ENCODE measurements at regions not wholly inside any gene's neighbourhood (a gene's known extent, or its start where the extent isn't known, plus 50 kb on each side); places are given as distances from the start of the nearest gene placed in this dataset.
A peak's percentile ranks its signal among the peaks of the same experiment; 100 is the strongest.

DNA sequence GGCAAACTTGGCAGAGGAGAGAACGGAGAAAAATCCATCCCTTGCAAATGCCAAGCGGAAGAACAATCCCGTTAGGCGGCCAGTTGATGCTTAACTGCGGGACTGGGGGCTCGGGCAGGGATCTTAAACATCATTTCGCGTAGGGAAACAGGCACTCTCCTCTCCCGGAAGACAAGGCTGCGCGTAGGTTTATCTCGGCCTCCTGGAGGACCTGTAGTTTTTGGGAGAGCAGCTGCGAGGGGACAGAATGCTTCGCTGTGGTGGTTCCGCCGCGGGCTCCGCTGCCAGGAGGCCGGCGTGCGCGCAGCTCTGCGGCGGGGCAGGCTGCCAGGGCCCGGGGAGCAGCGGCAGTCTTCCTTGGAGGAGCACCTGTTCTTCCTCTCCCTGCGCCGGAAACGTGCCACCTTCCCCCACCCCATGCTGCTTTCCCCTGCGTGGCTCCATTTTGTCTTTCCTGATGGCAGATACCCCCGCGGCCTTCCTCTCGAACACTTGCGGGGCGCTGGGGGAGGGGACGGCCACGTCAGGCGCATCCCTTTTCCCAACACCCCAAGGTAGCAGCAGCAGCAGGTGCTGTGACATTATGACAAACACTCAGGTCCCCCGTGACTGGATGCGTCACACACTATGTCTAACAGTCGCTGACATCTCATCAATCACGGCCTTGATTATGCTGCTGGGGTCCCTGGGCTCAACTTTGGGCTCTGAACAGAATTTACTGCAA lies 230.7 kb upstream of the BTBD3 start:
- Histone ChIP-seq H3K9me3 (ENCODE audit: control insufficient read depth, insufficient read depth, low read length) (no peaks in the 10 kb centered on the region), H3K27ac (ENCODE audit: low read depth, low read length) (peak overlapping the region; percentile 57), H3K27me3 (ENCODE audit: control insufficient read depth, insufficient read depth, low read length) (no peaks in the 10 kb centered on the region), H3K4me3 (ENCODE audit: low read depth, low read length) (peak overlapping the region; percentile 47), H3K36me3 (ENCODE audit: control insufficient read depth, insufficient read depth, low read length) (no peaks in the 10 kb centered on the region), H3K4me1 (ENCODE audit: control insufficient read depth, insufficient read depth, low read length) (peaks cover 13% of the 10 kb centered on the region)
- 2% methylated on average over 40 of the region's 42 CpGs for WGBS (ENCODE audit: insufficient coverage)
- peak in 5 of 6 donors; percentile 35 to 90 (median 52) for DNase-seq (ENCODE audit: low read depth in 4 of 6, low spot score in 6 of 6)

DNA sequence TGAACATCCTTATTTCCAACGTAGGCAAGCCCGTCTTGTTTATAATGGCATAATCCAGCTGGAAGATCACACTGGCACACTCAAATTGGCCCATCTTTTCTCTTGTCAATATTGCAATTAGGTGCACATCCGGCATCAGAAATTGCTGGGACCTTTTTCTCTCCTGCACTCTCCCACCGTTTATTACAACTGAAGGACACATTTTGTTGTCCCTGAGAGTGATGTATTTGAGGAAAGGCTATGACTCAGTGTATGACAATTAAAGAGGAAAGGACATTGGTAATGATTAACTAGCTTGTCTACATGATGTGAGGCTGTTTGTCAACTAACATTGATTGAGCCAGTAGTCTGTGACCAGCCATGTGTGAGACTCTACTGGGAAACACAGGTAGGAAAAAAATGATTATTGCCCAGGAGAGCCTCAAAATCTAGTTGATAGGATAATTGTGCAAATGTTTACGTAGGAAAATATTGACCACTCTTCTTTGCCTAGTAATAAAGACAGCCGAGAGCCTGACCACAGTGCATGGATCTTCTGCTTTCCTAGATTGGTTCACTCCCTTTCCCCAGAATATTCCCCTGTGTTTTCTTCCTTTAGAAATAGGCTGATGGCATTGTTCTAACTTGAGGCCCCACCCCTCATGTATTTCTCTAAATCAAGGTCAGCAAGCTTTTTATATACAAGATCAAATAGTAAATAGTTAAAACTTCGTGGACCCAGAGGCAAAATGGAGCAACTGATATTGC lies 230.0 kb upstream of the BTBD3 start:
- no peaks in the 10 kb centered on the region for H3K36me3 ChIP-seq (ENCODE audit: control insufficient read depth, insufficient read depth, low read length)
- peak in 1 of 6 donors; percentile 7 for DNase-seq (ENCODE audit: low read depth in 4 of 6, low spot score in 6 of 6)
- H3K27me3 ChIP-seq (ENCODE audit: control insufficient read depth, insufficient read depth, low read length): no peaks in the 10 kb centered on the region
- 54% methylated on average over 3 of the region's 7 CpGs for WGBS (ENCODE audit: insufficient coverage)
- peak overlapping the region; percentile 57 for H3K27ac ChIP-seq (ENCODE audit: low read depth, low read length)
- peak overlapping the region; percentile 47 for H3K4me3 ChIP-seq (ENCODE audit: low read depth, low read length)
- H3K4me1 ChIP-seq (ENCODE audit: control insufficient read depth, insufficient read depth, low read length): peaks cover 13% of the 10 kb centered on the region
- no peaks in the 10 kb centered on the region for H3K9me3 ChIP-seq (ENCODE audit: control insufficient read depth, insufficient read depth, low read length)

DNA sequence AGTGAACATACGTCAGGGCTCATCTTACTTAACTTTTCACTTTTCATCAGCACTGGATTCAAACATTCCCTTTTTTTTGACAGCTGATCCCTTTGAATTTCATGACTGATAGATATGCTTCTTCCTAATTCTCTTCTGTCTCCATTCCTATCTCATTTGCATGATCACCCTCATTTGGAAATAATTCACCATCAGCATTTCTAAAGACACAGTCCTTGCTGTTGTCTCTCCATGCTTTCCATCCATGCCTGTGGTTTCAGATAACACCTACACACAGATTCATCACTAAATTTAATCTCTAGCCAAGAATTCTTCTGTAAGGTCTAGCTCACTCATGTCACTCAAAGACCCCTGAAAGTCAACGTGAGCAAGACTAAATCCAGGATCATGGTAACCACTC lies 228.4 kb upstream of the BTBD3 start:
- no peak for DNase-seq (ENCODE audit: low read depth in 4 of 6, low spot score in 6 of 6)
- no peak overlapping the region for H3K27ac ChIP-seq (ENCODE audit: low read depth, low read length)
- H3K4me3 ChIP-seq (ENCODE audit: low read depth, low read length): no peak overlapping the region
- WGBS (ENCODE audit: insufficient coverage): 87% methylated on average over 2 of the region's 2 CpGs
- H3K27me3 ChIP-seq (ENCODE audit: control insufficient read depth, insufficient read depth, low read length): no peaks in the 10 kb centered on the region
- H3K9me3 ChIP-seq (ENCODE audit: control insufficient read depth, insufficient read depth, low read length): no peaks in the 10 kb centered on the region
- peaks cover 13% of the 10 kb centered on the region for H3K4me1 ChIP-seq (ENCODE audit: control insufficient read depth, insufficient read depth, low read length)
- H3K36me3 ChIP-seq (ENCODE audit: control insufficient read depth, insufficient read depth, low read length): no peaks in the 10 kb centered on the region

DNA sequence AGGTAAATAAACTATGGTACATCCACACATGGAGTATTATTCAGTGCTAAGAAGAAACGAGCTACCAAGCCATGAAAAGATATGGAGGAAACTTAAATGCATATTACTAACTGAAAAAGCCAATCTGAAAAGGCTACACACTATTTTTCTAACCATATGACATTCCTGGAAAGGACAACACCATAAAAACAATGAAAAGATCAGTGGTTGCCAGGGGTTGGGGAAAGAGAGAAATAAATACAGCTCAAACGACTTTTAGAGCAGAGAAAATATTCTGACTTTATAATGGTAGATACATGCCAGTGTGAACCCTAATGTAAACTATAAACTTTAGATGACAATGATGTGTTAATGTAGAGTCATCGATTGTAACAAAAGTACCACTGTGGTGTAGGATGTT lies 225.9 kb upstream of the BTBD3 start:
- Histone ChIP-seq H3K4me1 (ENCODE audit: control insufficient read depth, insufficient read depth, low read length) (peaks cover 7% of the 10 kb centered on the region), H3K4me3 (ENCODE audit: low read depth, low read length) (no peak overlapping the region), H3K27me3 (ENCODE audit: control insufficient read depth, insufficient read depth, low read length) (no peaks in the 10 kb centered on the region), H3K9me3 (ENCODE audit: control insufficient read depth, insufficient read depth, low read length) (no peaks in the 10 kb centered on the region), H3K27ac (ENCODE audit: low read depth, low read length) (no peak overlapping the region), H3K36me3 (ENCODE audit: control insufficient read depth, insufficient read depth, low read length) (no peaks in the 10 kb centered on the region)
- no peak for DNase-seq (ENCODE audit: low read depth in 4 of 6, low spot score in 6 of 6)
- 100% methylated on average over 1 of the region's 3 CpGs for WGBS (ENCODE audit: insufficient coverage)

DNA sequence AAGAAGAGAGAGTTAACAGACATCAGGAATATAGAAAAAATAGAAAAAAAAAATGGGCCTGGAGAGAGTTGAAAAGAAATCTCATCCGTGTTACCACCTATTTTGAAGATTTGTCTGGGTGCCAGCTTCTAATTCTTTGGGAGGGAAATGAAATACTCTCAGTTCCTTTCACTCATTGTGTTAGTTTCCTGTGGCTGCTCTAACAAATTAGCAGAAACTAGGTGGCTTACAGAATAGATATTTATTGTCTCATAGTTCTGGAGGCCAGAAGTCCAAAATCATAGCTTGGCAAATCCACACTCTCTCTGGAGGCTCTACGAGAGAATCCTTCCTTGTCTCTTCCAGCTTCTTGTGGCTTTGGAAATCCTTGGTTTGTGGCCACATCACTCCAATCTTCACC lies 225.1 kb upstream of the BTBD3 start:
- Histone ChIP-seq H3K9me3 (ENCODE audit: control insufficient read depth, insufficient read depth, low read length) (no peaks in the 10 kb centered on the region), H3K4me3 (ENCODE audit: low read depth, low read length) (no peak overlapping the region), H3K27ac (ENCODE audit: low read depth, low read length) (no peak overlapping the region), H3K4me1 (ENCODE audit: control insufficient read depth, insufficient read depth, low read length) (no peaks in the 10 kb centered on the region), H3K27me3 (ENCODE audit: control insufficient read depth, insufficient read depth, low read length) (no peaks in the 10 kb centered on the region), H3K36me3 (ENCODE audit: control insufficient read depth, insufficient read depth, low read length) (no peaks in the 10 kb centered on the region)
- 89% methylated on average over 1 of the region's 2 CpGs for WGBS (ENCODE audit: insufficient coverage)
- no peak for DNase-seq (ENCODE audit: low read depth in 4 of 6, low spot score in 6 of 6)

DNA sequence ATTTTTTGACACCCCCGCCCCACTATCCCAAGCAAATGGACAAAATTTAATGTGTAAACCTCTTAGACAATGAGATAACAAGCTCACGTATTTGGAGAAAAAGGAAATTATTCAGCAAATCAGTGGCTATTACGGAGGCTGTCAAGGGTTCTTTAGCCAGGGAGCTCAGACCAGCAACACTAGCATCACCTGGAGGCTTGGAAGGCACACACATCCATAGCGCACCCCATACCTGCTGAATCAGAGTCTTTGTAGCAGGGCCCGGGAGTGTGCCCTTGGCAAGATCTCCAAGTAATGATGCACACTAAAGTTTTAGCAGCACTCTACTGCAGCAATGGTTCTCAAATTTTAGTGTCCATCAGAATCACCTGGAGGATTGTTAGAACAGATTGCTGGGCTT lies 223.2 kb upstream of the BTBD3 start:
- H3K4me1 ChIP-seq (ENCODE audit: control insufficient read depth, insufficient read depth, low read length): no peaks in the 10 kb centered on the region
- no peak for DNase-seq (ENCODE audit: low read depth in 4 of 6, low spot score in 6 of 6)
- WGBS (ENCODE audit: insufficient coverage): 94% methylated on average over 4 of the region's 5 CpGs
- H3K9me3 ChIP-seq (ENCODE audit: control insufficient read depth, insufficient read depth, low read length): no peaks in the 10 kb centered on the region
- H3K27me3 ChIP-seq (ENCODE audit: control insufficient read depth, insufficient read depth, low read length): no peaks in the 10 kb centered on the region
- H3K36me3 ChIP-seq (ENCODE audit: control insufficient read depth, insufficient read depth, low read length): no peaks in the 10 kb centered on the region
- H3K4me3 ChIP-seq (ENCODE audit: low read depth, low read length): no peak overlapping the region
- no peak overlapping the region for H3K27ac ChIP-seq (ENCODE audit: low read depth, low read length)

DNA sequence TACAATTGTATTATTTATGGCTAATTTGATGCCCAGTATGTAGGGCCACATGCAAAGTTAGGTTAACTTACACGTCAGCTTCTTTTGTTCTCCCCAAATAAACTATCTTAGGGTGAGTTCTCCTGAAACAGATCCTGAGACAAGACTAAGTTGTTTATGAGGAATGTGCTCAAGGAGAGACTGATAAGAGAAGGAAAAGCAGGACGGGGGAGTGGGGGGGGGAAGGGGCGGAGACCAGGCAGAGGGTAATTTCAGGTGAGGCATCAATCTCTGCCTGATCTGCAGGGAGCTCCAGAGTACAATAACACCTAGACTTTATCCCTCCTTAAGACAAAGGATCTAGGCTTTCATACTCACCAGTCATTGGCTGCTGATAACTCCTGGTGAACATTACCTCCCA lies 220.6 kb upstream of the BTBD3 start:
- no peak for DNase-seq (ENCODE audit: low read depth in 4 of 6, low spot score in 6 of 6)
- no peaks in the 10 kb centered on the region for H3K4me1 ChIP-seq (ENCODE audit: control insufficient read depth, insufficient read depth, low read length)
- H3K36me3 ChIP-seq (ENCODE audit: control insufficient read depth, insufficient read depth, low read length): no peaks in the 10 kb centered on the region
- H3K27ac ChIP-seq (ENCODE audit: low read depth, low read length): no peak overlapping the region
- H3K27me3 ChIP-seq (ENCODE audit: control insufficient read depth, insufficient read depth, low read length): no peaks in the 10 kb centered on the region
- H3K4me3 ChIP-seq (ENCODE audit: low read depth, low read length): no peak overlapping the region
- no peaks in the 10 kb centered on the region for H3K9me3 ChIP-seq (ENCODE audit: control insufficient read depth, insufficient read depth, low read length)
- WGBS (ENCODE audit: insufficient coverage): no CpG with 5 or more reads among the region's 3 CpGs

DNA sequence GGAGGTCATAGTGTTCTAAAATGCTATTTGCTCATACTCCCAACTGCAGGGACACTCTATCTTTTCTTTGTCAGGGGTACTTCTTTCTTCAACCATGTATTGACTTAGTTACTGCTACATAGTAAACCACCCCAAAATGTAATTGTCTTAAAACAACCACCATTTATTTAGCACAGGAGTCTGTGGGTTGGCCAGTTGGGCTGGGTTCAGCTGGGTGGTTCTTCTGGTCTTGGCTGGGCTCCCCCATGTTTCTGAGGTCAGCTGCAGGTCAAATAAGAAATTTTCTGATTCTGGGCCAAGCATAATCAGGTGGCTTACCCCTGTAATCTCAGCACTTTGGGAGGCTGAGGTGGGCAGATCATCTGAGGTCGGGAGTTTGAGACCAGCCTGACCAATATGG lies 220.0 kb upstream of the BTBD3 start:
- no peak overlapping the region for H3K27ac ChIP-seq (ENCODE audit: low read depth, low read length)
- no CpG with 5 or more reads among the region's 1 CpG for WGBS (ENCODE audit: insufficient coverage)
- H3K27me3 ChIP-seq (ENCODE audit: control insufficient read depth, insufficient read depth, low read length): no peaks in the 10 kb centered on the region

DNA sequence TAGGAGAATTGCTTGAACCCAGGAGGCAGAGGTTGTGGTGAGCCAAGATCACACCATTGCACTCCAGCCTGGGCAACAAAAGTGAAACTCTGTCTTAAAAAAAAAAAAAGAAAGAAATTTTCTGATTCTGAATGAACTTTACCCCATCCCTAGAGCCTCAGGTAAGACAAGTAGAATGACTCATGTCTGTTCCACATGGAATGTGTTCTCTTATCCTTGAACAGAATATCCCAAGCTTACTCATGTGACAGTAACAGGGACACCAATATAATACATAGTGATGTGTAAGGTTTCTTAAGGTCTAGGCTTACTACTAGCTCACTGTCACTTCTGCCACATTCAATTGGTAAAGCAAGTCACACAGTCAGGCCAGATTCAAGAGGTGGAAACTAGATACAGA lies 219.6 kb upstream of the BTBD3 start:
- Histone ChIP-seq H3K27ac (ENCODE audit: low read depth, low read length) (no peak overlapping the region), H3K4me1 (ENCODE audit: control insufficient read depth, insufficient read depth, low read length) (no peaks in the 10 kb centered on the region), H3K36me3 (ENCODE audit: control insufficient read depth, insufficient read depth, low read length) (no peaks in the 10 kb centered on the region), H3K27me3 (ENCODE audit: control insufficient read depth, insufficient read depth, low read length) (no peaks in the 10 kb centered on the region), H3K9me3 (ENCODE audit: control insufficient read depth, insufficient read depth, low read length) (no peaks in the 10 kb centered on the region), H3K4me3 (ENCODE audit: low read depth, low read length) (no peak overlapping the region)
- DNase-seq (ENCODE audit: low read depth in 4 of 6, low spot score in 6 of 6): no peak

More for the DNA sequence above, 220.0 kb upstream of the BTBD3 start:
- DNase-seq (ENCODE audit: low read depth in 4 of 6, low spot score in 6 of 6): no peak
- Histone ChIP-seq H3K36me3 (ENCODE audit: control insufficient read depth, insufficient read depth, low read length) (no peaks in the 10 kb centered on the region), H3K4me3 (ENCODE audit: low read depth, low read length) (no peak overlapping the region), H3K9me3 (ENCODE audit: control insufficient read depth, insufficient read depth, low read length) (no peaks in the 10 kb centered on the region), H3K4me1 (ENCODE audit: control insufficient read depth, insufficient read depth, low read length) (no peaks in the 10 kb centered on the region)

DNA sequence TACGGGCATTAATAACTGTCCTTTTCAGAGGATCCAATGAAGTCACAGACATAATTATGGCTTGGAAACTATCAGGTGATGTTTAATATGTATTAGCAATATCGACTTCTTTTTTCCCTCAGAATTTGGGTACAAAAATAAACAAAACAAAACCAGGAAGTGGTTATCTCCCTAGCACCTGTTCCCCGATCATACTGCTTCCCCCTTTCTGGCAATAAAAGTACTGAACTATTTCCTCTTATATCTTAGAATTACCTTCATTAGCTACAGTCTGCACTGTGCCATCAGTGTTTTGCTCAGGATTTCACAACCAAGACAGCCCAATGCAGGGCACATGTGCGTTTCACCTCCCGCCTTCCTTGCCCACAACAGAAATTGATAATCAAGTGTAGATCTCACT lies 216.9 kb upstream of the BTBD3 start:
- Histone ChIP-seq H3K27ac (ENCODE audit: low read depth, low read length) (no peak overlapping the region), H3K36me3 (ENCODE audit: control insufficient read depth, insufficient read depth, low read length) (no peaks in the 10 kb centered on the region), H3K27me3 (ENCODE audit: control insufficient read depth, insufficient read depth, low read length) (no peaks in the 10 kb centered on the region), H3K4me3 (ENCODE audit: low read depth, low read length) (no peak overlapping the region), H3K9me3 (ENCODE audit: control insufficient read depth, insufficient read depth, low read length) (no peaks in the 10 kb centered on the region), H3K4me1 (ENCODE audit: control insufficient read depth, insufficient read depth, low read length) (no peaks in the 10 kb centered on the region)
- 86% methylated on average over 3 of the region's 5 CpGs for WGBS (ENCODE audit: insufficient coverage)
- DNase-seq (ENCODE audit: low read depth in 4 of 6, low spot score in 6 of 6): no peak

All from spinal cord (tissue), 9 donors.